T-cell (primary cell): ENCODE measurements at regions not wholly inside any gene's neighbourhood (a gene's known extent, or its start where the extent isn't known, plus 50 kb on each side); places are given as distances from the start of the nearest gene placed in this dataset.

Experiments
- ATAC-seq, 4 experiments: fragments of 200-7000 bp in 3 of 4; fragments of 150-1000 bp in 1 of 4; cut with Tn5 transposase; replicated peaks in 1 of 4; 1 replicate in 3 of 4; 2 replicates in 1 of 4; pipeline ENCODE4 v1.10.0; 2021; ENCODE audit warnings: moderate library complexity in 3 of 4, mild to moderate bottlenecking in 2 of 4, moderate number of reproducible peaks in 1 of 4
- CTCF ChIA-PET, 2 donors: fragments of 300-600 bp; sonication (Branson Sonifier 250); formaldehyde crosslinking; loops; one replicate each; lab custom pipeline; 2022; ENCODE audit warnings: antibody characterized with exemption in 2 of 2; lab: Charles Lee
- POLR2A ChIA-PET, 2 donors: fragments of 300-600 bp; sonication (Branson Sonifier 250); formaldehyde crosslinking; loops; one replicate each; lab custom pipeline; 2022; ENCODE audit warnings: antibody characterized with exemption in 2 of 2; lab: Charles Lee
- DNase-seq, 35 experiments: peaks; one replicate each; pipeline versions ENCODE4 v3.0.0 to v3.0.0-alpha.2; 2013 to 2023
- H3K27ac ChIP-seq: one replicate; pipeline ENCODE4 v1.5.1; 2013; ENCODE audit warnings: low read length
- H3K27me3 ChIP-seq, 2 experiments: replicated peaks in 1 of 2; 1 replicate in 1 of 2; 2 replicates in 1 of 2; pipeline versions ENCODE4 v1.6.1 to v1.7.0; 2013; ENCODE audit warnings: low read length in 1 of 2, mixed read lengths in 1 of 2; ENCODE audit not compliant: control insufficient read depth in 2 of 2, insufficient read depth in 2 of 2; ENCODE audit errors: extremely low read depth in 1 of 2
- H3K36me3 ChIP-seq, 2 donors: 1 replicate in 1 of 2; 2 replicates in 1 of 2; pipeline versions ENCODE4 v1.6.1 to v1.7.0; 2013; ENCODE audit warnings: low read length in 1 of 2; ENCODE audit not compliant: control insufficient read depth in 2 of 2, insufficient read depth in 1 of 2; ENCODE audit errors: extremely low read depth in 1 of 2
- H3K4me1 ChIP-seq, 2 experiments: 1 replicate in 1 of 2; 2 replicates in 1 of 2; pipeline versions ENCODE4 v1.6.1 to v1.7.0; 2013; ENCODE audit warnings: low read length in 2 of 2, mixed read lengths in 1 of 2; ENCODE audit not compliant: insufficient read depth in 2 of 2, control insufficient read depth in 1 of 2; ENCODE audit errors: extremely low read depth in 1 of 2
- H3K4me3 ChIP-seq, 2 donors: 1 replicate in 1 of 2; 2 replicates in 1 of 2; pipeline versions ENCODE4 v1.5.1 to v1.7.0; 2013; ENCODE audit warnings: mild to moderate bottlenecking in 2 of 2, low read length in 1 of 2, moderate library complexity in 1 of 2; ENCODE audit not compliant: control insufficient read depth in 1 of 2; ENCODE audit errors: extremely low read depth in 1 of 2
- H3K9me3 ChIP-seq: 2 replicates; pipeline ENCODE4 v1.7.0; 2013
- H3K27ac Mint-ChIP-seq, 2 donors: one replicate each; pipeline ENCODE4 v1.8.0; 2020 to 2021; ENCODE audit warnings: mild to moderate bottlenecking in 2 of 2, mixed read lengths in 2 of 2
- H3K27me3 Mint-ChIP-seq, 2 donors: one replicate each; pipeline ENCODE4 v1.8.0; 2021 to 2022; ENCODE audit warnings: mixed read lengths in 2 of 2
- H3K36me3 Mint-ChIP-seq: one replicate; pipeline ENCODE4 v1.8.0; 2021; ENCODE audit warnings: mixed read lengths
- H3K4me1 Mint-ChIP-seq, 3 donors: one replicate each; pipeline ENCODE4 v1.8.0; 2020 to 2022; ENCODE audit warnings: mixed read lengths in 3 of 3, mild to moderate bottlenecking in 1 of 3
- H3K4me3 Mint-ChIP-seq, 3 donors: one replicate each; pipeline ENCODE4 v1.8.0; 2020 to 2022; ENCODE audit warnings: mild to moderate bottlenecking in 3 of 3, mixed read lengths in 3 of 3, moderate library complexity in 3 of 3
- H3K9me3 Mint-ChIP-seq, 3 donors: one replicate each; pipeline ENCODE4 v1.8.0; 2020 to 2022; ENCODE audit warnings: mixed read lengths in 3 of 3
- WGBS: methylation state at CpG from one replicate; pipeline ENCODE4 v1.1.5; 2013; ENCODE audit warnings: missing lambda C conversion rate; ENCODE audit not compliant: insufficient coverage; 5-methylcytosine and 5-hydroxymethylcytosine counted together

DNA sequence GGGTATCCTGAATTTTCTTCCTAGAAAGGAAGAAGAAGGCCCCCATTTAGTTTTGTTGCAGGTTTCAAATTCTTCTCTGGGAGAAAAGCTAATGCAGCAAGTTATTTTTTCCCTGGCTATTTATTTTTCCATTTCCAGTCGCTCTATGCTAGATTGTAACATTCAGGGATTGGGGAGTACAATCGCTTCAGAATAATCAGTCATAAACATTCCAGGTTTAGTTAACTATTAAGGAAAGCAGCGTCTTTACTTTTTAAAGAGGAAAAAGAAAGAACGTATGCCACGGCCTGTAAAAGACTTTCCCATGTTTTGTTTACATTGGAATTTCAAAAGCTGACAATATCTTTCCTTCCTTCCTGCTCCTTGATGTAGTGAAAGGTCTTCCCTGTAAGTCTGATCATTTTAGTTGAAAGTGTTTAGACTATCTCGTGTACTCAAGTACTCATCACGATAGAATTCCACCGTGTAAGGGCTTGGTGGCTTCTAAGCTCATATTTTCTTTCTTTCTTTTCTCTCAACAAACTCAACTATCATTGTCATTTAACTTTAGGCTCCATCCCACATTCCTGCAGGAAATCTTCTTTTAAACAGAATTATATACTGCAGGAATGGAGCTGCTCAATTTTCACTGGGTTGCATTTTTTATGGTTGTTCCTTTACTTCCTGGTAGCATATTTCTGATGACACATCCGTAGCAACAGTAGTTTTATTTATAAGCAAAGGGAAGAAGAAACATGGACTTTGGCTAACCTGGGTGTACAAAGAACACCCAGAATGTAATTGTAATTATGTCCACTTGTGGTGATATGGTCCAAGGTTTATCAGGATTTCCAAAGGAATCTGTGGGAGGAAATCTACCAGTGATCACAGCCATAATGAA lies 213.1 kb upstream of the FAT1 start:
- Histone ChIP-seq H3K27me3 (no peaks in the 10 kb centered on the region), H3K27ac (no peak overlapping the region), H3K36me3 (no peaks in the 10 kb centered on the region), H3K4me1 (no peaks in the 10 kb centered on the region), H3K9me3 (no peaks in the 10 kb centered on the region), H3K4me3 (no peak overlapping the region)
- Mint-ChIP-seq H3K9me3 (peaks cover 3 to 16% (median 8%) of the 10 kb centered on the region in 3 donors), H3K4me3 (no peak overlapping the region), H3K27me3 (no peaks in the 10 kb centered on the region), H3K36me3 (no peaks in the 10 kb centered on the region), H3K4me1 (no peaks in the 10 kb centered on the region), H3K27ac (no peak overlapping the region)
- CTCF ChIA-PET, result interaction anchor here in 1 of 2 donors (0.5 kb wide), 1 partner anchor 1100 kb away, joined by 3 read pairs; no protein-coding TSS in a partner anchor
- POLR2A ChIA-PET, result no interaction called here
- no peak for DNase-seq
- no peak for ATAC-seq
- 100% methylated on average over 1 of the region's 9 CpGs for WGBS

DNA sequence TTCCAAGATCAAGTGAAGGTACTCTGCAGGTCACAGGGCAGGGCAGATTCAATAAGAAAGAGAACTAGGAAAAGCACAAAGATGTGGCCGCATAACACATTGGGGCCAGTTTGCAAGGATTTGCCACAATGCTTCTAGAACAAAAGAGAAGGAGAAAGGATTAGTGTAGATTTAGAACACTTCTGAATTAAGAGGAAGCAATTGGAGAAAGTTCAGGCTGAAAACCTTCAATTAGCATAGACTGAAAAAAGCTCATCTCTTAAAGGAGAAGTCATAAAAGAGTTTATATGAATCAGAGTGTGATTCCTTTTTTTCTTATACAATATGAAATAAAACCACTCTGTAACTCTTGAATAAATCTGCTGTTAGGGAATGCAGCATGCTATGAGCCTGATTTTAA lies 215.6 kb upstream of the FAT1 start:
- POLR2A ChIA-PET, result interaction anchor here in 1 of 2 donors (0.6 kb wide), 1 partner anchor 628 kb away, joined by 3 read pairs; no protein-coding TSS in a partner anchor
- no peak overlapping the region for H3K27ac ChIP-seq
- H3K27me3 Mint-ChIP-seq, result no peaks in the 10 kb centered on the region

DNA sequence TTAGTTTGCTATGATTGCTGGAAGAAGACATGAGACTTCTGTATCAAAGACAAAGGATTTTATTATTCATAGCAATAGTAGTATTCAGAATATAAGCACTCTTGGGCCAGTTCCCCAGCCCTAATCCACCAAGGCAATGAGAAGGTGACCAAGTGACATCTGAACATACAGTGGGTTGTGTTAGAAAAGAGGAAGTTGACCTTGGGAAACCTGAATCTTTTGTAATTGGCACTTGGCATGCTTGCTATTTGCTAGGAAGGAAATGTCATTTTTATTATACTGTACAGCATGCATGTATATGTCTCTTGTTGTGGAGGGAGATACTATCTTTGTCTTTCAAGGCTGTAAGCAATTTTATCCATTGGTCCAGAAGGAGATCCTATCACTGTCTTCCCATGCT lies 216.1 kb upstream of the FAT1 start:
- Histone ChIP-seq H3K4me1 (no peaks in the 10 kb centered on the region), H3K27ac (no peak overlapping the region), H3K9me3 (no peaks in the 10 kb centered on the region), H3K4me3 (no peak overlapping the region), H3K36me3 (no peaks in the 10 kb centered on the region), H3K27me3 (no peaks in the 10 kb centered on the region)
- H3K4me3 Mint-ChIP-seq, result no peak overlapping the region
- peaks cover 0 to 28% (median 3%) of the 10 kb centered on the region in 3 donors for H3K9me3 Mint-ChIP-seq
- DNase-seq, result no peak
- no peaks in the 10 kb centered on the region for H3K4me1 Mint-ChIP-seq
- no peak for ATAC-seq
- no peaks in the 10 kb centered on the region for H3K36me3 Mint-ChIP-seq
- no peaks in the 10 kb centered on the region for H3K27me3 Mint-ChIP-seq
- H3K27ac Mint-ChIP-seq, result no peak overlapping the region
- ChIA-PET CTCF (no interaction called here), POLR2A (no interaction called here)

More for the DNA sequence above, 215.6 kb upstream of the FAT1 start:
- Mint-ChIP-seq H3K27ac (no peak overlapping the region), H3K4me3 (no peak overlapping the region), H3K36me3 (no peaks in the 10 kb centered on the region), H3K9me3 (peaks cover 2 to 25% (median 3%) of the 10 kb centered on the region in 3 donors), H3K4me1 (no peaks in the 10 kb centered on the region)
- Histone ChIP-seq H3K36me3 (no peaks in the 10 kb centered on the region), H3K4me3 (no peak overlapping the region), H3K4me1 (no peaks in the 10 kb centered on the region), H3K9me3 (no peaks in the 10 kb centered on the region), H3K27me3 (no peaks in the 10 kb centered on the region)
- no peak for ATAC-seq
- WGBS, result 100% methylated on average over 1 of the region's 1 CpG
- DNase-seq, result no peak
- CTCF ChIA-PET, result no interaction called here

DNA sequence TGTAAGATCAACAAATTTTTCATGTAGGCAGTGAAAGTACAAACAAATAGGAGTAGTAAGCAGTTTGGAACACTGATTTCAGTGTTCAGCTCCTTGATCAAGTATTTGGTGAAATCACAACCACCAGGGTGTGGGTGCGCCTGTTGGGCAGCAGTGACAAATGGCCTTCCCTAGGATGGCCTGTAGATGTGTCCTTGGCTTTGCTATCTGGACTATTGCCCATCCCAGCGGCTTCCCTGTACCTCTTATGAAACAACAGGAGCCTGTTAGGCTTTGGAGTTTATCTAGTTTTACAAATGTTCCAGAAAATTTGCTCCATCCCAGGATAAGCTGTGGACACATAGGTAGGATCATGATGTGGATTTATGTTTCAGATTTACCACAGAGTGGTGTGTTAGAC lies 216.8 kb upstream of the FAT1 start:
- ChIA-PET POLR2A (no interaction called here), CTCF (no interaction called here)
- DNase-seq (no peak), ATAC-seq (no peak)
- Mint-ChIP-seq H3K27ac (no peak overlapping the region), H3K4me3 (no peak overlapping the region), H3K27me3 (no peaks in the 10 kb centered on the region), H3K36me3 (no peaks in the 10 kb centered on the region), H3K4me1 (no peaks in the 10 kb centered on the region), H3K9me3 (peaks cover 0 to 27% (median 3%) of the 10 kb centered on the region in 3 donors)
- no peaks in the 10 kb centered on the region for H3K36me3 ChIP-seq
- no peaks in the 10 kb centered on the region for H3K9me3 ChIP-seq
- H3K4me1 ChIP-seq, result no peaks in the 10 kb centered on the region
- H3K4me3 ChIP-seq, result no peak overlapping the region
- no peaks in the 10 kb centered on the region for H3K27me3 ChIP-seq
- WGBS, result 80% methylated on average over 1 of the region's 2 CpGs
- H3K27ac ChIP-seq, result no peak overlapping the region

DNA sequence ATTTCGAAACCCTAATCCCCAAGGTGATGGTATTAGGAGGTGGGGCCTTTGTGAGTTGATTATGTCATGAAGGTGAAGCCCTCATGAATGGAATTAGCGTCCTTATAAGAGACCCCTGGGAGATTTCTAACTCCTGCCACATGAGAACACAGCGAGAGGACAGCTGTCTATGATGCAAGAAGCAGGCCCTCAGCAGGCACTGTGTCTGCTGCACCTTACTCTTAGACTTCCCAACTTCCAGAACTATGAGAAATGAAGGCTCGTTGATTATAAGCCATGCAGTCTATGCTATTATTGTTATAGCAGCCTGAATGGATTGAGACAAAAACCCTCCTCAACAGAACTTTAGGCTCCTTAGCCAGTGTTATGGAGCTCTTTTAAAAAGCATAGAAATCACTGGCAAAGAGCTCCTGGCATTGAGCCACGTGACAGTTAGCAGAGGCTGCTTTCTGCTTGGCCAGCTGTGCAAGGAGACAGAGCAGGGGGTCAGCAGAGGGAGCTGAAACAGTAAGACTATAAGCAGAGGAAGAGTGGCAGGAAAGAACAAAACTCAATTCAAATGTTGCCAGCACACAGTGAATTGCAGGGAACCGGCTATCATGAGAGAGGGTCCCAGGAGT lies 219.2 kb upstream of the FAT1 start:
- ATAC-seq (no peak), DNase-seq (no peak)
- CTCF ChIA-PET, result interaction anchor here in 1 of 2 donors (0.6 kb wide), 1 partner anchor 74 kb away, joined by 3 read pairs; no protein-coding TSS in a partner anchor
- Mint-ChIP-seq H3K4me1 (no peaks in the 10 kb centered on the region), H3K9me3 (peaks cover 0 to 32% (median 4%) of the 10 kb centered on the region in 3 donors), H3K27ac (no peak overlapping the region), H3K36me3 (no peaks in the 10 kb centered on the region), H3K27me3 (no peaks in the 10 kb centered on the region), H3K4me3 (no peak overlapping the region)
- H3K36me3 ChIP-seq, result no peaks in the 10 kb centered on the region
- POLR2A ChIA-PET, result no interaction called here
- H3K4me1 ChIP-seq, result no peaks in the 10 kb centered on the region
- no peaks in the 10 kb centered on the region for H3K9me3 ChIP-seq
- no peaks in the 10 kb centered on the region for H3K27me3 ChIP-seq
- WGBS, result 20% methylated on average over 2 of the region's 6 CpGs
- no peak overlapping the region for H3K4me3 ChIP-seq
- no peak overlapping the region for H3K27ac ChIP-seq

DNA sequence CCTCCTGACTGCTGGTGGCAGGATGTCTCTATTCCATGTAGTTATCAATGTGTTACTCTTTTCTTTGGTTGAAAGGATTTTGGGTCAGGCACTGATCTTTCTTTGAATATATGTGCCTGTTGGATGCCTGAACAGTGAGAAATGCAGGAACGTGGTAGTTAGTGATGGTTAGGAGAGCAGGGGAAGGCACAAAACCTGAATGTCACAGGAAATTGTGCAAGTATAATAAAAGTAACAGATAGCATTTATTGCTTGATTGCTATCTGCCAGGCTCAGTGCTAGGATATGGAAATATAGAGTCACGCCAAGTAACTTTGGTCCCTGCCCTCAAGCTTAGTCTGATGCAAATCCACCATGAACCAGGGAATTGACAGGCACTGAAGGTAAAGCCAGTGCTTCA lies 219.8 kb upstream of the FAT1 start:
- 69% methylated on average over 2 of the region's 2 CpGs for WGBS
- H3K4me3 Mint-ChIP-seq, result no peak overlapping the region
- Histone ChIP-seq H3K36me3 (no peaks in the 10 kb centered on the region), H3K4me1 (no peaks in the 10 kb centered on the region), H3K27me3 (no peaks in the 10 kb centered on the region), H3K4me3 (no peak overlapping the region), H3K9me3 (no peaks in the 10 kb centered on the region), H3K27ac (no peak overlapping the region)
- CTCF ChIA-PET, result no interaction called here
- H3K36me3 Mint-ChIP-seq, result no peaks in the 10 kb centered on the region
- ATAC-seq (no peak), DNase-seq (no peak)
- no peaks in the 10 kb centered on the region for H3K27me3 Mint-ChIP-seq
- H3K27ac Mint-ChIP-seq, result no peak overlapping the region
- no peaks in the 10 kb centered on the region for H3K4me1 Mint-ChIP-seq
- peaks cover 0 to 32% (median 4%) of the 10 kb centered on the region in 3 donors for H3K9me3 Mint-ChIP-seq
- POLR2A ChIA-PET, result no interaction called here
